Ecto neural progenitor cell (in vitro differentiated cells): ENCODE measurements at regions not wholly inside any gene's neighbourhood (a gene's known extent, or its start where the extent isn't known, plus 50 kb on each side); places are given as distances from the start of the nearest gene placed in this dataset.
"Not testable (repeated sequence)": the region's sequence is repeated elsewhere in the genome, so short reads cannot be mapped to it uniquely, and the experiment has no call there.

ENCODE experiments used
- DNase-seq: peaks from one replicate; pipeline ENCODE4 v3.0.0-alpha.2; 2018; ENCODE audit warnings: low spot score

DNA sequence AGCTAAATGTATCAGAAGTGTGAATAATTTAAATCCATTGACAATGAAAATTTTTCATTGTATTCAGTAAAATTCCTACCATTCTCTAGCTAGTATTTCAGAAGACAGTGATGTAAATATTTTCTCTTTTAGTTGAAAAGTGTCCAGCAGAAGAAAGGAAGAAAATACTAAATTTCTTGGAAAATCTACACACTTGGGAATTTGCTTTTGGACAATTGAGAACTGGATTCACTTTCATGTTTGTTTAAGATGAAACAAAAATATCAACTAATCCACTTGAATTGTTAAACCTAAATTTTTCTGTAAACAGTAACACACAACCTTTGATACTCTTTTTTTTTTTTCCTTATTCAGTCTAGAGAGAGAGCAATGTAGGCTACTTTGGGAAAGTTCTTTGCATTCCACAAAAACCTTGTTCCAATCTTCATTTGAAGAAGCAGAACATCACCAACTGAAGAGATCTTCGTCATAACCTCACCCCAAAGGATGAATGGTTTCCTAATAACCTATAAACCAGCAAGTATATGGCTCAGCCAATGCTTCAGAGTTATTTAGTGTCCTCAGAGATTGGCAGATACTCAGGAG, 155.1 kb upstream of the GORAB start:
- no peak for DNase-seq

DNA sequence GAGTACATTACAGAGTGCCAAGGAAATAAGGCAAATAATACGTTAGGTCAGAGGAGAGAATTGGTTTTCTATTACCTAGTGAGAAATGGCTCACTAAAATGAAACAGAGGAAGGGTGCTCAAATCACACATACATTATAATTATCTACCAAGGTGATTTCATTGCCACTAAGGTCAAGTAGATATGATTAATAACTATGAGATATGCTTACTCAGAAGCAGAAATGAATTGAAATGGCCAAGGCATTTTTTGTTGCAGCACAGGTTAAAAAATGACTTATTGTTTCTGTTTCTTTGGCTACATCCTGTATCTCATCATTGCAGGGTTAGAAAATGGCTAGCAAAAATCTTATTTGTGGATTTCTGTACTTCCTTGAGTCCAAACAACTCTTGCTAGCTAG, 154.5 kb upstream of the GORAB start:
- DNase-seq, result no peak

DNA sequence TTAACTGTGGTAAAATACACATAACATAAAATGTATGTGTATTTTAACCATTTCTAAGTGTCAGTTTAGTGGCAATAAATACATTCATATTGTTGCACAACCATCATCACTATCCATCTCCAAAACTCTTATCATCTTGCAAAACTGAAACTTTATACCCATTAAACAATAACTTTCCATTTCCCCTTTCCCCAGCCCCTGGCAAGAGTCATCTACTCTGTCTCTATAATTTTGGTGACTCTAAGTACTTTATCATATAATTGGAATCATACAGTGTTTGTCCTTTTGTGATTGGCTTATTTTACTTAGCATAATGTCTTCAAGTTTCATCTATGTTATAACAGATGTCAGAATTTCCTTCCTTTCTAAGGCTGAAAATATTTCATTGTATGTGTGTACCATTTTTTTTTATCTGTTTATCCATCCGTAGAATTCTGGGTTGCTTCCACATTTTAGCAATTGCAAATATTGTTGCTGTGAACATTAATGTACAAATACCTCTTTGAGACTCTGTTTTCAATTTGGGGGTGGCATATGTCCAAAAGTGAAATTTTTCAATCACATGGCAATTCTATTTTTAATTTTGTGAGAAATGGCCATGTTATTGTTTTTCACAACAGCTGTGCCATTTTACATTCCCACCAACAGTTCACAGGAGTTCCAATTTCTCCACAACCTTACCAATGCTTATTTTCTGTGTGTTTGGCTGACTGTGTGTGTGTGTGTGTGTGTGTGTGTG, 153.9 kb upstream of the GORAB start:
- no peak for DNase-seq

DNA sequence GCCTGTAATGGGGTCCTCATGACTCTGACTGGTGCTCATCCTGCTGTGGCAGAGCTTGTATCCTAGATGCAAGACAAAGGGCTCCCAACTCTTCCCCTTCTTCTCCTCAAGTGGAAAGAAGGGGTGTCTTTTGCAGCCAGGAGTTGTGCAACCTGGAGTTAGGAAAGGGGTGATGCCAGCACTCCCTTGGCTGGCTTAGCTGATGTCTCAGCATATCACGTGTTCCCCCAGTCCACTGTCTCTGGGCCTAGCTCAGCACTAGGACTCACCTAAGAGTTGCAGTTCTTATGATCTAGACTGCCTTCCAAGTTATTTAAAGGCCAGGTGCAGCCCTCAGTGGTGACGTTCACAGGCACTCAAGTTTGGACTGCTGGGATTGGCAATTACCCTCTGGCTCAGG, 146.2 kb upstream of the GORAB start:
- DNase-seq, result no peak

DNA sequence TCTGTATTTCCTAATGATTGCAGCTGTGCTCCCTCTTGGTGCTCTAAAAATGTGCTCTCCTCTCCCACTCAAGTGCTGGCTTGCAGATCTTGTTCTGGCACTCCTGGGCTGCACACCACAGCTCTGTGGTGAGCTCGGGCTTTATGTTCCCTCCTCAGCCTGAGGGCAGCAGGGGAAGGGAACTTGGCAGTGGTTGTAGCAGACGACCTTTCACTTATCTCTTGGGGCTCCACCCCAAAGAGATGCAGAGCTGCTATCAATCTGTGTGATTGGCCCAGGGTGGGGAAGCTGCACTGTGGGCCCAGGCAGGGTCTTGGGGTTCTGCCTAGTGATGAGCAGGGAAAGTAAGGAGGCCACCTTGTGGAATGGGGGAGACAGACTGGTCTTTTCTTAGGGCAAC, 143.5 kb upstream of the GORAB start:
- DNase-seq, result no peak

DNA sequence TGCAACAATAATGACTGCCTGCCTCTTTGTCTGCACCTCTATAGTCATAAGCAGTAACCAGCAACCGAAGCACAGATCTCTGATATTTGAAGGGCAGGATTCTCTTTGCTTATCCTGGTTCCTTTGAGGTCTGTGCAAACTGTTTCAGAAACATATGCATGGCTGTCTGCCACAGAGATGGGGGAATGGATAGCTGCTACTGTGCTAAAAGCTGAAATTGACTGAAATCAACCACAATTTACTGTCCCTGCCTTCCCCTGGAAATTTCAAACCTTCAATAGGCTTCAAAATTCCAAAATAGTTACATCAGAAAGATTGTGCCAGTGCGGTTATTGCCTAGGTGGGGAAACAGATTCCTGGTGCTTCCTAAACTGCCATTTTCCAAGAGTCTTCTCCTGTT, 136.8 kb upstream of the GORAB start:
- DNase-seq, result no peak

DNA sequence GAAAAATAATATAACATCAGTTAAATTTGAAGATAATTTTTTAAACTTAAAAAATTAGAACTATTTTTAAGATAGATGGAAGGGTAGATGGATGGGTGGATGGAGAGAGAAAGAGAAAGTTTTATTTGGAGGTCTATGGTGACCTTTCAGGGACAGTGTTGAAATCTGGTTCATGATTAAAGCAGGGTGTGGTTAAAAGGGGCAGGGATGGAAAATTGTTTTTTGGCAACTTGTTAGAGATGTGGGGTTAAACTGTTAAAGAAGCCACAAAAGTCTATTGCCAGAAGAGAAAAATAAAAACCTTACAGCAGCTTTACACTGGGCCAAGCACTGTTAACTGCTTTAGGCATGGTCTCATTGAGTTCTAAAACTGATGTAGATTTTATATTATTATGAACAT, 134.9 kb upstream of the GORAB start:
- no peak for DNase-seq

DNA sequence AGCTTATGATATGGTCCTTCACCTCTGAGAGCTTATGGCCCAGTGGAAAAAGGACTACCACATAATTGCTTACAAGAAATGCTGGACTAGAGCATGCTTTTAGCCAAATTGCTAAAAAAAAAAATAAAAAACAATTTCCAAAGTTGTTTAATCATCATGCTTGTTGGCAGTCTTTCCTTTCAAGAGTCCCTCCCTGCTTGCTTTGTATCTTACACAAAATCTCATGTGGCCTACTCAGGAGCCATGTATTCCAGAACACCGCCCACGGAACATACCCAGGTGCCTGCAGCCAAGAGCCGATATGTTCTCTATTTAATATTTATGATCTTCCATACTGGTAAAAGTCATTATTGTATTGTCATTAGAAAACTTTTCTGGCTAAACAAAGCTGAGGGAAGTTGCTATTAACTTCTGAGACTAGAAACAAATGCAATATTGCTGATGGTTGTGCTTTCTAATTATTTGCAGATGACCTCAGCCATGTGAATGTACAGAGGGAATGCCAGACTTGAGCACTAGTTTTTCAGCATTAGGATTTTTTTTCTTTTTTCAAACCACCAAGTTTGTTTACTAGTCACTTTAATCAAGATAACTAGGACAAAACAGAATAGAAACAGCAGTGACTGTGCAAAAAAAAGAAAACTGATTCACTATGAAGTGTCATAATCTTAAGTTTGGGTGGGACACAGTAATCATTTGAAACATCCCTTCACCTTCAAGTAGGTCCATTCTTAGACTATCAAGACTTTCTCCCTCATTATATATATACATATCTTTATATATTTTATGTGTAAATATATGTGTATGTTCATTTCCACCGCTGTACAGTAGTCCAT, 129.3 kb upstream of the GORAB start:
- no peak for DNase-seq

DNA sequence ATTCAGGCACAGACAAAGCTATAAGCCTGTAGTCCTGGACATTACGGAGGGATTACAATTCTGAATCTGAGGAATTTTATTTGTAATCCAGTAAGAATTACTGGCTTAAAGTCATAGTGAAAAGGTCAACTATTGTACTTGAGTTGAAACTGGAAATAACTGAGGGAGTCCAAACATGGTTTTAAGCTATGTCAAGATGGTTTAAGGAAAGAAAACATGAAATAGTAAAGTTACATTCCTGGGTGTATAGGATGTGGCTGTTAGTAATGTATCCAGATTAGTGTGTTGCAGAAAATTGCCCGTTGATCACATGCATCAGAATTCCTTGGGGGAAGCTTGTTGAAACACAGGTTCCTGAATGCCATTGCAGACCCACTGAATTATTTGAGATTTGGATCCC, 124.8 kb upstream of the GORAB start:
- no peak for DNase-seq

DNA sequence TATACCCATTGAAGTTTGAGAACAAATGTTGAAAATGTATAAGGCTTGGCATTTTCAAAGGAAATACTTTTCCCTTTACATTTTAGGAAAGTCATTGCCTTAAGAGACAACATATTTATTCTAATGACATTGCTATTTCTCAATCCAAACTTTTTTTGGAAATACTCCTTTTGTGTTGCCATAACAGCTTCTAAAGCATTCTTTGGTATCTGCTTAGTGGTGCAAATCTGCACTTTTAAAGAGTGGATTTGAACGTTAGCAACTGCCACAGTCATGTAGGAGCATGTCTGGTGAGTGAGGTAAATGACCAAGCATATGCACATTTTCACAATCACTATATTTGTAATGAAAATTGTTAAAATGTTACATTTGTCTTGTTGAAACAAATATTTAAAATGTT, 124.4 kb upstream of the GORAB start:
- DNase-seq, result no peak

DNA sequence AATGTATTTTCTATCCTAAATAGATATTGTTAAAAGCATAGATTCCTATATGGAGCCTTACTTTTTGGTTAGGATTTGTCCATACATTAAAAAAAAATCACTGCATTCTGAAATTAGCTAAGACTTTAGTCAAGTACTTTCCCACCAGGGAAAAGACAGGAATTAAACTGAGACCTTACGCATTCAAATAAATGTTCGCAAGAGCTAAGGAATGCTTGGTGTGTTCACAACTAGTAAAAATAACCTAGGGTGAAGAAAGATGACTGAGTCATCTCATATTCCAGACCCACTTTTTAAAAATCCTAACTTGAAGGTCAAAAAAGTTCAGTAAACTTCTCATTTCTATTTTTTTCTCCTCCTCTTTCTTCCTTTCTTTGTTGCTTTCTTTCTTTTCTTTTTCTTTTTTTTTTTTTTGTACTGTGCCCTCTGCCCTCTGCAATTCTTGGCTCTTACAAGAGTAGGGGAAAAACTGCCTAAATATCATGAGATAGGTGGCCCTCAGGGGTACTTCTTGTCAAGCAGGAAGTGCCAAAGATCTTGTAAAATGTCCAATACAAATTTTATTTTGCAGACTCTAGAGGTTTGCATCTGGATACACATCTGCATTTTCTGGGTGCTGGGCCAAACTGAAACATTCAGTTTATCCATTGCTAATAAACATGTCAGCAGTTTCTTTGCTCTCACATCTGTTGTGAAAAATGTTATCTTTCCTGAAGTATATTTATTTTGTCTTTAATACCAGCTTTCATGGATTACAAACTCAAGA, 121.4 kb upstream of the GORAB start:
- no peak for DNase-seq

DNA sequence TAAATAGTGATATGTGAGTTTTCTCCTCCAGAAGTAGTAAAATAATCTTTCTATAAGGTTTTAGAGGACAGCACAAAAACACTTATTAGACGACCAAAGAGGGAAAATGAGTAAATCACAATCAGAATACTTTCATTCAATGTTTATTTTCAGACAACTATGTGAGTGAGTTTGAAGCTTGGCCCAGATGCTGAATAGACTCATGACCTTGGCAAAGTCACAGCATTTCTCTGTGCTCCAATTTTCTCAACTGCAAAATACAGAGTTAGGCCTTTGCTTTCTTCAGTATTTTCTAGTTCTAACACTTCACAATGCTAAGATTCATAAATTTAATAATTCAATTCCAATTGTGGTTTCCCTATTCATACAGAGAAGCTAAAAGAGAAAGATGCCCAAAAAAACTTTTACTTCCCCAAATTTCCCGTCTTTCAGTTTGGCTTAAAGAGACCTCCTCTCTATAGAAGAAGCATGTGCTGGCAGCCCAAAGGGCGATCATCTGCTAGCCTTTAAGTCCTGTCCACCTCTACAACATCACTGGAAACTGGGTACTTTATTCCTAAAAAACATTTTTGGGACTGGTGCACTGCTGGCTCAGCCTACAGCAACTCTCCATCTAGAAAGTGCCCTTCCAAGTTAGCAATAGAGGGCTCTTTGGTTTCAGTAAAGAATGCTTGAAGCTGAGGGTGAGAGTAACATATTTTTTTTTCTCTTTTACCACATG, 116.8 kb upstream of the GORAB start:
- no peak for DNase-seq

DNA sequence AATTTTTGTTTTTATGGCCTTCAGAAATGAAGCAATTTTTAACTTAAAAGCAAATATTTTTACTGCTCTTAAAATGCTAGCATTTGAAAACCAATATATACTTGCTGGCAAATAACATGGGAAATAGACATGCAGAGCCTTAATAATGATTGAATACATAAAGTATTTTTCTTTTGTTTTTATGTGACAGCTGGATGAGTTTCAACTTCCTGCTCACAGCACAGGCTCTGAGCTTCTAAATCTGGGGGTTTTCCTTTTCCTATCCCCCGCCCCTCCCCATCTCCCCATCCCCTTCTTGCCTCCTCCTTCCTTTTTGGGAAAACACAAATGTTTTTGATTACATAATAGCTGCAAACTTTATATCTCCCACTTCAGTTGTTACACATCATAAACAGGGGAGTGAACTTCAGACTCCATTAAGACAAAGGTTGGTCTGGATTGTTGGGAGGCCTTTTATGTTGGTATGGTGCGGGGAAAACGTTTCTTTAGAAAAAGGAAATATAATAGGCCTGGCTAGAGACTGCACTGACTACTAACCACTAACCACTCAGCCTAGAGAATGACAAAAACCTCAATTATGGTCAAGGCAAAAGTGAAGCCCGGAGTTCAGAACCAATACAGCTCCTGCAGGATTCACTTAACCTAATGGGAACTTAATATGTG, 116.1 kb upstream of the GORAB start:
- DNase-seq, result no peak

DNA sequence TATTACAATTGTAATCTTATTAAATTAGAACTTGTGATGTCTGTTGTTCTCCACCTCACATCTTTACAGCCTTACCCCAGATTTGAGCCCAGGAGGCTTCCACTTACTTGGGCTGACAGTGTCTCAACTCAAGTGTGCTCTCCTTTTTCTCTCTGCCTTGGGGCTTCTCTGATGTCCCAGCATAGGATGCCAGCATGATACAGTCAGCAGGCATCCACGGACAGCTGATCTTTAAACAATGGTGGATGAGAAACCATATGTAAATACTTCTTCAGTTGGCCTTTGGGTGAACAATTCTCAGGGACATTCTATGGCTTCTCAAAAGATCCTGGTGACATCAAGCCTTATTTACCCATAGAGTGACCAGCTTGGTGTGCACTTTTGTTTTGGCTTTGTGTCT, 107.6 kb upstream of the GORAB start:
- no peak for DNase-seq

DNA sequence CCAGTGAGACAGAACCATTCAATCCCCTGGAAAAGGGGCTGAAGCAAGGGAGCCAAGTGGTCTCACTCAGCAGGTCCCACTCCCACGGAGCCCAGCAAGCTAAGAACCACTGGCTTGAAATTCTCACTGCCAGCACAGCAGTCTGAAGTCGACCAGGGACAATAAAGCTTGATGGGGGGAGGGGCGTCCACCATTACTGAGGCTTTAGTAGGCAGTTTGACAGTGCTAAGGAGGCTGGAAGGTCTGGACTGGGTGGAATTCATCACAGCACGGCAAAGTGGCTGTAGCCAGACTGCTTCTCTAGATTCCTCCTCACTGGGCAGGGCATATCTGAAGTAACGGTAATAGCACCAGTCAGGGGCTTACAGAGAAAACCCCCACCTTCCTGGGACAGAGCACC, 105.4 kb upstream of the GORAB start:
- peak; percentile 45 for DNase-seq

DNA sequence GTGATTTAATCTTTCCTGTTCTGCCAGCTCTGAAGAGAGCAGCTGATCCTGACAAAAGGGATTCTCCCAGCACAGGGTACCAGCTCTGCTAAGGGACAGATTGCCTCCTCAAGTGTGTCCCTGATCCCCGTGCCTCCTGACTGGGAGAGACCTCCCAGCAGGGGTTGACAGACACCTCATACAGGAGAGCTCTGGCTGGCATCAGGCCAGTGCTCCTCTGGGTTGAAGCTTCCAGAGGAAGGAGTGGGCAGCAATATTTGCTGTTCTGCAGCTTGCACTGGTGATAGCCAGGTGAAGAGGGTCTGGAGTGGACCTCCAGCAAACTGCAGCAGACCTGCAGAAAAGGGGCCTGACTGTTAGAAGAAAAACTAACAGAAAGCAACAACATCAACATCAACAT, 105.0 kb upstream of the GORAB start:
- not testable (repeated sequence) for DNase-seq

DNA sequence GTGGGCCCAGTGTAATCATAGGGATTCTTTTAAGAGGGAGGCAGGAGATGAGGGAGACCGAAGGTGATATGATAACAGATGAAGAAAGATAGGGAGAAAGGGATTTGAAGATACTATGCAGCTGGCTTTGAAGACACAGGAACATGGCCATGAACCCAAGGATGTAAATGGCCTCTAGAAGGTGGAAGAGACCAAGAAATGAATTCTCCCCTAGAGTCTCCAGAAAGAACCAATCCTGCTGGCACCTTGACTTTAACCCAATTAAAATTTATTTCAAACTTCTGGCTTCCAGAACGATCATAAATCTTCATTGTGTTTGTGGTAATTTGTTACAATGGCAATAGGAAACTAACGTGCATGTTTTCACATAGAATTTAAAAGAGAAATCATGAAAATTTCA, 95.0 kb upstream of the GORAB start:
- no peak for DNase-seq

DNA sequence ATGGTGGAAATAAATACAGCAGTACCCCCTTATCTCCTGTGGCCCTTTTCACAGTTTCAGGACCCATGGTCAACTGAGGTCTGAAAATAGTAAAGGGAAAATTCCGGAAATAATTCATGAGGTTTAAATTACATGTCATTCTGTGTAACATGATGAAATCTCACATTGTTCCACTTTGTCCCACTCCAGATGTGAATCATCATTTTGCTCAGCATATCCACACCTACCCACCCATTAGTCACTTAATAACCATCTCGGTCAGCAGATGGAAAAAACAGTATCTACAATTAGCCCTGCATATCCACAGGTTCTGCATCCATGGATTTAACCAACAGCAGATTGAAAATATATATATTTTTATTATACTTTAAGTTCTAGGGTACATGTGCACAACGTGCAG, 86.9 kb upstream of the GORAB start:
- no peak for DNase-seq

DNA sequence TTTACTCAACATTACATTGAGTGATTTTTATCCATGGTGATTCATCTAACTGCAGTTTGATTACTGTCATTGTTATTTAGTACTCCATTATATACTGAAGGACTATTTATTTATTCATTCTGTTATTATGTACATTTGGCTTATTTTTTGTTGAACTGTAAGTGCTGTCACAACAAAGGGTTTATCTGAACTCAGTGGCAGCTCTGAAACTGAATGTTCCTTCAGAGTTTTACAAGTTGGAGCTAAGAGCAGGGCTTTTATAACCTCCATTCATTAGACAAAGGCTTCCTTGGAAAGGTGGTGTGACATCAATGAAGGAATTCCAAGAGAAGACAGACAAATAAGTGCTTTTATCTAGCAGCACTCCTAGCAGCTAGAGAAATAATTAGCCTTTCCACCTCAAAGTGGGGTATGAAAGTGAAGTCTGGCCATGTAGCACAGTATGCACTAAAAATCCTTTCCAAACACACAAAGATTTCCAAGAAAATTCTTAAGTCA, 83.3 kb upstream of the GORAB start:
- no peak for DNase-seq

DNA sequence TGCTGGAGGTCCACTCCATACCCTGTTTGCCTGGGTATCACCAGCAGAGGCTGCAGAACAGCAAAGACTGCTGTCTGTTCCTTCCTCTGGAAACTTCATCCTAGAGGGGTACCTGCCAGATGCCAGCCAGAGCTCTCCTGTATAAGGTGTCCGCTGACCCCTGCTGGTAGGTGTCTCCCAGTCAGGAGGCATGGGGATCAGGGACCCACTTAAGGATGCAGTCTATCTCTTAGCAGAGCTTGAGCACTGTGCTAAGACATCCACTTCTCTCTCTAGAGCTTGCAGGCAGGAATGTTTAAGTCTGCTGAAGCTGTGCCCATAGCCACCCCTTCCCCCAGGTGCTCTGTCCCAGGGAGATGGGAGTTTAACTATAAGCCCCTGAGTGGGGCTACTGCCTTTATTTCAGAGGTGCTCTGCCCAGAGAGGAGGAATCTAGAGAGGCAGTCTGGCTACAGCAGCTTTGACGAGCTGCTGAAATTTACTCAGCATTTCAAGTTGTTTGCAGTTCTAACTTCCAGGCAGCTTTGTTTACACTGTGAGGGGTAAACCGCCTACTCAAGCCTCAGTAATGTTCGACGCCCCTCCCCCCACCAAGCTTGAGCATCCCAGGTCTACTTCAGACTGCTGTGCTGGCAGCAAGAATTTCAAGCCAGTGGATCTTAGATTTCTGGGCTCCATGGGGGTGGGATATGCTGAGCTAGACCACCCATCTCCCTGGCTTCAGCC, 74.5 kb upstream of the GORAB start:
- not testable (repeated sequence) for DNase-seq
